HepG2 (cell line): ENCODE measurements at regions not wholly inside any gene's neighbourhood (a gene's known extent, or its start where the extent isn't known, plus 50 kb on each side); places are given as distances from the start of the nearest gene placed in this dataset.

ENCODE experiments used
- ATAC-seq: fragments of 200-7000 bp; cut with Tn5 transposase; 3 replicates; pipeline ENCODE4 v1.9.1; 2020; ENCODE audit warnings: mild to moderate bottlenecking, moderate library complexity
- BruUV-seq: library from RNA; stranded (reverse); fragments of 400-500 nt; replicated peaks from 2 replicates; lab custom pipeline; 2021; lab: Mats Ljungman, UMichigan
- CTCF ChIA-PET: fragments of 300-600 bp; formaldehyde crosslinking; extraction: SDS; loops from one replicate; lab custom pipeline; 2021; ENCODE audit warnings: low total read pairs, inconsistent platforms, low intra/inter-chr PET ratio; lab: Yijun Ruan, JAX
- POLR2A ChIA-PET: fragments of 350-600 bp; sonication (Branson Sonifier 250); formaldehyde crosslinking; loops from one replicate; lab custom pipeline; 2020; ENCODE audit warnings: antibody characterized with exemption, inconsistent platforms; lab: Yijun Ruan, JAX
- DNase-seq: peaks from one replicate; pipeline ENCODE4 v3.0.0-alpha.2; 2015; ENCODE audit warnings: low spot score
- FAIRE-seq: peaks from 3 replicates; lab custom pipeline; 2011; peaks lifted over from hg19 to GRCh38; lab: Jason Lieb, UNC
- H2AFZ ChIP-seq: one replicate; pipeline ENCODE4 v1.6.1; 2011; ENCODE audit warnings: low read length, inconsistent platforms
- H3K27ac ChIP-seq: fragments of 300-600 bp; 3 replicates; pipeline ENCODE4 v1.8.0; 2011; ENCODE audit warnings: mixed run types, mild to moderate bottlenecking, mixed read lengths, low read length, inconsistent platforms; ENCODE audit not compliant: insufficient read depth; ENCODE audit errors: extremely low read length
- H3K27me3 ChIP-seq, 2 experiments: fragments of 200-600 bp in 1 of 2; 2 replicates in 1 of 2; 3 replicates in 1 of 2; pipeline versions ENCODE4 v1.6.0 to v1.8.0; 2011; ENCODE audit warnings: low read length in 2 of 2, mild to moderate bottlenecking in 2 of 2, moderate library complexity in 2 of 2, inconsistent platforms in 1 of 2; ENCODE audit not compliant: insufficient read depth in 2 of 2, control insufficient read depth in 1 of 2
- H3K36me3 ChIP-seq, 2 experiments: fragments of 200-600 bp in 1 of 2; replicated peaks in 1 of 2; 2 replicates in 1 of 2; 3 replicates in 1 of 2; pipeline versions ENCODE4 v1.5.1 to v1.8.0; 2011; ENCODE audit warnings: low read length in 2 of 2, inconsistent platforms in 1 of 2; ENCODE audit not compliant: insufficient read depth in 2 of 2, control insufficient read depth in 1 of 2
- H3K4me1 ChIP-seq: 2 replicates; pipeline ENCODE4 v1.5.1; 2012; ENCODE audit warnings: low read length, inconsistent platforms; ENCODE audit not compliant: insufficient read depth
- H3K4me2 ChIP-seq: 2 replicates; pipeline ENCODE4 v1.6.0; 2011; ENCODE audit warnings: low read depth, low read length, inconsistent platforms
- H3K4me3 ChIP-seq, 3 experiments: fragments of 200-600 bp in 1 of 3; sonication (generic), shearing (Covaris generic) in 1 of 3; replicated peaks in 1 of 3; 2 replicates each; pipeline ENCODE4 v1.5.1; 2011 to 2016; ENCODE audit warnings: low read length in 3 of 3, inconsistent platforms in 2 of 3, low read depth in 2 of 3, mild to moderate bottlenecking in 2 of 3, control low read depth in 1 of 3, mixed read lengths in 1 of 3; ENCODE audit not compliant: insufficient read depth in 1 of 3
- H3K79me2 ChIP-seq: one replicate; pipeline ENCODE4 v1.6.1; 2011; ENCODE audit warnings: low read length, inconsistent platforms; ENCODE audit not compliant: insufficient read depth
- H3K9ac ChIP-seq: 2 replicates; pipeline ENCODE4 v1.6.0; 2011; ENCODE audit warnings: mild to moderate bottlenecking, low read depth, low read length, inconsistent platforms; ENCODE audit not compliant: insufficient read depth
- H3K9me3 ChIP-seq: 2 replicates; pipeline ENCODE4 v1.5.1; 2012; ENCODE audit warnings: mild to moderate bottlenecking, low read length
- H4K20me1 ChIP-seq: 2 replicates; pipeline ENCODE4 v1.6.0; 2011; ENCODE audit warnings: inconsistent platforms, mild to moderate bottlenecking, low read length, moderate library complexity; ENCODE audit not compliant: insufficient read depth
- AGO1 ChIP-seq: fragments of 200-400 bp; formaldehyde crosslinking; IDR thresholded peaks from 2 replicates; pipeline ENCODE4 v1.6.1; 2017; ENCODE audit warnings: mild to moderate bottlenecking, low read depth, low read length, moderate library complexity; ENCODE audit not compliant: poor library complexity, severe bottlenecking
- GATAD1 ChIP-seq: IDR thresholded peaks from 2 replicates; pipeline ENCODE4 v1.6.1; 2016; ENCODE audit warnings: missing genetic modification reagents, missing compliant biosample characterization
- MED1 ChIP-seq: sonication (generic); formaldehyde crosslinking; IDR thresholded peaks from 2 replicates; pipeline ENCODE4 v1.4.0; 2020; ENCODE audit warnings: missing genetic modification reagents
- SMARCC2 ChIP-seq: fragments of 450-650 bp; IDR thresholded peaks from 2 replicates; pipeline ENCODE4 v1.6.1; 2017; ENCODE audit warnings: antibody characterized with exemption, mild to moderate bottlenecking
- TOE1 ChIP-seq: sonication (generic); formaldehyde crosslinking; IDR thresholded peaks from 2 replicates; pipeline ENCODE4 v1.4.0; 2020; ENCODE audit warnings: mild to moderate bottlenecking, missing genetic modification reagents
- ZBTB7A ChIP-seq: sonication (generic); formaldehyde crosslinking; IDR thresholded peaks from 2 replicates; pipeline ENCODE4 v1.8.0; 2022; ENCODE audit warnings: mild to moderate bottlenecking, missing genetic modification reagents
- ZNF10 ChIP-seq: sonication (generic); formaldehyde crosslinking; IDR thresholded peaks from 2 replicates; pipeline ENCODE4 v1.4.0; 2020; ENCODE audit warnings: mild to moderate bottlenecking, low read depth, missing genetic modification reagents, borderline replicate concordance
- ZNF138 ChIP-seq: sonication (generic); formaldehyde crosslinking; IDR thresholded peaks from 2 replicates; pipeline ENCODE4 v1.5.0; 2020; ENCODE audit warnings: mild to moderate bottlenecking, low read depth, missing genetic modification reagents
- WGBS: methylation state at CpG from one replicate; pipeline ENCODE4 v1.1.6; 2017; ENCODE audit warnings: low lambda C conversion rate; 5-methylcytosine and 5-hydroxymethylcytosine counted together
- in situ Hi-C: cut with HindIII; loops from 2 replicates; pipeline ENCODE4 v1.10.0; 2017; ENCODE audit warnings: low pct_unique_long_range_greater_than_20kb; ENCODE audit not compliant: extremely low pct_ligation_motif_present
- intact Hi-C: fragments of 100-400 bp; cut with micrococcal nuclease; formaldehyde crosslinking; loops from one replicate; pipeline ENCODE4 v1.10.0; 2022; ENCODE audit not compliant: unreplicated experiment
- TF ChIP-seq, protein P1 (sequence below): sonication (generic); formaldehyde crosslinking; conservative IDR thresholded peaks from 2 replicates; pipeline ENCODE4 v1.4.0; 2020; ENCODE audit warnings: missing genetic modification reagents
- TF ChIP-seq, protein P2 (sequence below): sonication (generic); formaldehyde crosslinking; IDR thresholded peaks from 2 replicates; pipeline ENCODE4 v1.4.0; 2020; ENCODE audit warnings: mild to moderate bottlenecking, missing genetic modification reagents
- TF ChIP-seq, protein P3 (sequence below): sonication (generic); formaldehyde crosslinking; IDR thresholded peaks from 2 replicates; pipeline ENCODE4 v1.4.0; 2020; ENCODE audit warnings: missing genetic modification reagents
- TF ChIP-seq, protein P4 (sequence below): sonication (generic); formaldehyde crosslinking; IDR thresholded peaks from 2 replicates; pipeline ENCODE4 v1.8.1; 2023; ENCODE audit warnings: mild to moderate bottlenecking, inconsistent platforms, moderate library complexity, missing genetic modification reagents, borderline replicate concordance
- TF ChIP-seq, protein P5 (sequence below), 2 experiments: sonication (generic) in 1 of 2; formaldehyde crosslinking in 1 of 2; IDR thresholded peaks; 2 replicates each; pipeline versions ENCODE4 v1.6.1 to v1.9.0; 2014 to 2022; ENCODE audit warnings: antibody characterized with exemption in 1 of 2, borderline replicate concordance in 1 of 2, inconsistent platforms in 1 of 2, low read depth in 1 of 2, missing genetic modification reagents in 1 of 2

DNA sequence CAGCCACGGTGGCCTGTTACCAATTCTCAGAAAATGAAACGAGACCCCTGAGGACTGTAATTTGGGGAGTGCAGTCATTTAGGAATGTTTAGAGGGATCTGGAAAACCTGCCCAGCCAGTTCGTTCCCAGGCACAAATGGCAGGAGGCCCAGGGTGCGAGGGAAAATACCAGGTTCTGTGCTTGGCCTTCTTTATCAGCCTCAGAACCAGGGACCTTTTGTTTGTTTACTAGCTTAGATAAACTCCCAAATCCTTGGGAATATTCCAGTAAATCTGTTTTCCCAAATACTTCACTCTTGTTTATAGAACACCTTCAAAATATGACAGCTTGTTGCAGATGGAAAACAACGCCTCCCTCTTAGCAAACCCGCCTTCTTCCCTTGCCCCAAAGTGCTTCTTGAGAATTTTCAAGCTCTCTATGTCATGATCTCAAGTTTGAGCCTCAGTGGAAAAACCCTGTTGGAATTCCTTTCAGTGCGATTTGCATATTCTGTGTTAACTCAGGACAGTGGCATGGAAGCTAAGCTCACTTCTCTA lies 400.3 kb upstream of the SMIM21 start:
- Histone ChIP-seq H3K4me2 (no peak overlapping the region), H3K27ac (no peak overlapping the region), H2AFZ (no peak overlapping the region), H3K9me3 (no peaks in the 10 kb centered on the region), H3K4me3 (no peak overlapping the region), H3K36me3 (no peaks in the 10 kb centered on the region), H3K79me2 (no peaks in the 10 kb centered on the region), H3K4me1 (peaks cover 8% of the 10 kb centered on the region; the same call in 1 of the 2 replicates), H3K9ac (no peak overlapping the region), H3K27me3 (no peaks in the 10 kb centered on the region), H4K20me1 (no peaks in the 10 kb centered on the region)
- 20% methylated on average over 7 of the region's 7 CpGs for WGBS
- CTCF ChIA-PET = no interaction called here
- ATAC-seq = no peak
- intact Hi-C loops = no loop called here
- no peak for DNase-seq
- BruUV-seq = no TSS peak
- no peak for FAIRE-seq
- POLR2A ChIA-PET = no interaction called here
- in situ Hi-C loops = no loop called here
- TF ChIP-seq MED1 (CRISPR knock-in tag) (no peak), ZNF10 (no peak), SMARCC2 (no peak), ZNF138 (CRISPR knock-in tag) (no peak), TOE1 (CRISPR knock-in tag) (no peak), GATAD1 (no peak), AGO1 (no peak), ZBTB7A (no peak)
- TF ChIP-seq, protein P1, sequence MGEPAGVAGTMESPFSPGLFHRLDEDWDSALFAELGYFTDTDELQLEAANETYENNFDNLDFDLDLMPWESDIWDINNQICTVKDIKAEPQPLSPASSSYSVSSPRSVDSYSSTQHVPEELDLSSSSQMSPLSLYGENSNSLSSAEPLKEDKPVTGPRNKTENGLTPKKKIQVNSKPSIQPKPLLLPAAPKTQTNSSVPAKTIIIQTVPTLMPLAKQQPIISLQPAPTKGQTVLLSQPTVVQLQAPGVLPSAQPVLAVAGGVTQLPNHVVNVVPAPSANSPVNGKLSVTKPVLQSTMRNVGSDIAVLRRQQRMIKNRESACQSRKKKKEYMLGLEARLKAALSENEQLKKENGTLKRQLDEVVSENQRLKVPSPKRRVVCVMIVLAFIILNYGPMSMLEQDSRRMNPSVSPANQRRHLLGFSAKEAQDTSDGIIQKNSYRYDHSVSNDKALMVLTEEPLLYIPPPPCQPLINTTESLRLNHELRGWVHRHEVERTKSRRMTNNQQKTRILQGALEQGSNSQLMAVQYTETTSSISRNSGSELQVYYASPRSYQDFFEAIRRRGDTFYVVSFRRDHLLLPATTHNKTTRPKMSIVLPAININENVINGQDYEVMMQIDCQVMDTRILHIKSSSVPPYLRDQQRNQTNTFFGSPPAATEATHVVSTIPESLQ (CRISPR knock-in tag) = no peak
- TF ChIP-seq, protein P2, sequence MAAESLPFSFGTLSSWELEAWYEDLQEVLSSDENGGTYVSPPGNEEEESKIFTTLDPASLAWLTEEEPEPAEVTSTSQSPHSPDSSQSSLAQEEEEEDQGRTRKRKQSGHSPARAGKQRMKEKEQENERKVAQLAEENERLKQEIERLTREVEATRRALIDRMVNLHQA = no peak
- TF ChIP-seq, protein P3, sequence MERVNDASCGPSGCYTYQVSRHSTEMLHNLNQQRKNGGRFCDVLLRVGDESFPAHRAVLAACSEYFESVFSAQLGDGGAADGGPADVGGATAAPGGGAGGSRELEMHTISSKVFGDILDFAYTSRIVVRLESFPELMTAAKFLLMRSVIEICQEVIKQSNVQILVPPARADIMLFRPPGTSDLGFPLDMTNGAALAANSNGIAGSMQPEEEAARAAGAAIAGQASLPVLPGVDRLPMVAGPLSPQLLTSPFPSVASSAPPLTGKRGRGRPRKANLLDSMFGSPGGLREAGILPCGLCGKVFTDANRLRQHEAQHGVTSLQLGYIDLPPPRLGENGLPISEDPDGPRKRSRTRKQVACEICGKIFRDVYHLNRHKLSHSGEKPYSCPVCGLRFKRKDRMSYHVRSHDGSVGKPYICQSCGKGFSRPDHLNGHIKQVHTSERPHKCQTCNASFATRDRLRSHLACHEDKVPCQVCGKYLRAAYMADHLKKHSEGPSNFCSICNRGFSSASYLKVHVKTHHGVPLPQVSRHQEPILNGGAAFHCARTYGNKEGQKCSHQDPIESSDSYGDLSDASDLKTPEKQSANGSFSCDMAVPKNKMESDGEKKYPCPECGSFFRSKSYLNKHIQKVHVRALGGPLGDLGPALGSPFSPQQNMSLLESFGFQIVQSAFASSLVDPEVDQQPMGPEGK (CRISPR knock-in tag) = no peak
- TF ChIP-seq, protein P4, sequence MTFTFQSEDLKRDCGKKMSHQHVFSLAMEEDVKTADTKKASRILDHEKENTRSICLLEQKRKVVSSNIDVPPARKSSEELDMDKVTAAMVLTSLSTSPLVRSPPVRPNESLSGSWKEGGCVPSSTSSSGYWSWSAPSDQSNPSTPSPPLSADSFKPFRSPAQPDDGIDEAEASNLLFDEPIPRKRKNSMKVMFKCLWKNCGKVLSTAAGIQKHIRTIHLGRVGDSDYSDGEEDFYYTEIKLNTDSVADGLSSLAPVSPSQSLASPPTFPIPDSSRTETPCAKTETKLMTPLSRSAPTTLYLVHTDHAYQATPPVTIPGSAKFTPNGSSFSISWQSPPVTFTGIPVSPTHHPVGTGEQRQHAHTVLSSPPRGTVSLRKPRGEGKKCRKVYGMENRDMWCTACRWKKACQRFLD (CRISPR knock-in tag) = no peak
- TF ChIP-seq, protein P5, sequence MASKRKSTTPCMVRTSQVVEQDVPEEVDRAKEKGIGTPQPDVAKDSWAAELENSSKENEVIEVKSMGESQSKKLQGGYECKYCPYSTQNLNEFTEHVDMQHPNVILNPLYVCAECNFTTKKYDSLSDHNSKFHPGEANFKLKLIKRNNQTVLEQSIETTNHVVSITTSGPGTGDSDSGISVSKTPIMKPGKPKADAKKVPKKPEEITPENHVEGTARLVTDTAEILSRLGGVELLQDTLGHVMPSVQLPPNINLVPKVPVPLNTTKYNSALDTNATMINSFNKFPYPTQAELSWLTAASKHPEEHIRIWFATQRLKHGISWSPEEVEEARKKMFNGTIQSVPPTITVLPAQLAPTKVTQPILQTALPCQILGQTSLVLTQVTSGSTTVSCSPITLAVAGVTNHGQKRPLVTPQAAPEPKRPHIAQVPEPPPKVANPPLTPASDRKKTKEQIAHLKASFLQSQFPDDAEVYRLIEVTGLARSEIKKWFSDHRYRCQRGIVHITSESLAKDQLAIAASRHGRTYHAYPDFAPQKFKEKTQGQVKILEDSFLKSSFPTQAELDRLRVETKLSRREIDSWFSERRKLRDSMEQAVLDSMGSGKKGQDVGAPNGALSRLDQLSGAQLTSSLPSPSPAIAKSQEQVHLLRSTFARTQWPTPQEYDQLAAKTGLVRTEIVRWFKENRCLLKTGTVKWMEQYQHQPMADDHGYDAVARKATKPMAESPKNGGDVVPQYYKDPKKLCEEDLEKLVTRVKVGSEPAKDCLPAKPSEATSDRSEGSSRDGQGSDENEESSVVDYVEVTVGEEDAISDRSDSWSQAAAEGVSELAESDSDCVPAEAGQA (IDR thresholded peaks at IDR 0.05; ENCODE audit: low read depth) = no peak
- TF ChIP-seq, protein P5 (CRISPR knock-in tag; IDR thresholded peaks at IDR 0.05; ENCODE audit: borderline replicate concordance) = no peak
